T-helper 17 cell (primary cell): ENCODE measurements at regions not wholly inside any gene's neighbourhood (a gene's known extent, or its start where the extent isn't known, plus 50 kb on each side); places are given as distances from the start of the nearest gene placed in this dataset.

Experiments
- ATAC-seq: fragments of 150-1000 bp; cut with Tn5 transposase; 2 replicates; pipeline ENCODE4 v1.10.0; 2021; ENCODE audit warnings: mild to moderate bottlenecking, moderate library complexity
- DNase-seq, 3 donors: peaks; one replicate each; pipeline versions ENCODE4 v3.0.0 to v3.0.0-alpha.2; 2020 to 2021
- H3K9me3 ChIP-seq: one replicate; pipeline ENCODE4 v1.7.0; 2013; ENCODE audit warnings: low read length, mild to moderate bottlenecking; ENCODE audit not compliant: control insufficient read depth, poor library complexity, severe bottlenecking
- H3K27ac Mint-ChIP-seq: one replicate; pipeline ENCODE4 v1.8.0; 2022; ENCODE audit warnings: mild to moderate bottlenecking, moderate library complexity, mixed read lengths
- H3K27me3 Mint-ChIP-seq: one replicate; pipeline ENCODE4 v1.8.0; 2022; ENCODE audit warnings: mixed read lengths
- H3K36me3 Mint-ChIP-seq: one replicate; pipeline ENCODE4 v1.8.0; 2022; ENCODE audit warnings: low read depth, mixed read lengths
- H3K4me1 Mint-ChIP-seq: one replicate; pipeline ENCODE4 v1.8.0; 2022; ENCODE audit warnings: mild to moderate bottlenecking, mixed read lengths
- H3K4me3 Mint-ChIP-seq: one replicate; pipeline ENCODE4 v1.8.0; 2022; ENCODE audit warnings: mild to moderate bottlenecking, moderate library complexity, mixed read lengths

DNA sequence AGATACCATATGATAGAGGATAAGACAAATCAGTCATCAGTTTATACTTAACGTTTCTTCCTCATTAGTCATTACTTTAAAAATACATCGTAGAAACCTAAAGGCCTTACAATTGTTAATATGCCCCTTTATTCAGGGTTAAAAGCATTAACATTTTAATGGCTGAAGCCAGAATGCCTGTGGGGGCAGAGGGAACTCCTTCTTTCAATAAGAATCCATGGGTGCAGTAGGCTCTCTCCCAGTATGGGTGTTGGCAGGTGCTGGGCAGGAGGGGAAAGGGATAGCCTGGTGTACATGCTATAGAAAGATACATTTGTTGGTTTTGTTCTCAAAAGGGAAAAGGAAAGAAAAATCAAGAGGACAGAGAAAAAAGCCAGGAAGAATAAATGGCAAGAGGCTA is 1035.7 kb upstream of the POU3F3 start:
- H3K36me3 Mint-ChIP-seq: no peaks in the 10 kb centered on the region
- no peaks in the 10 kb centered on the region for H3K27me3 Mint-ChIP-seq
- no peaks in the 10 kb centered on the region for H3K9me3 ChIP-seq
- H3K4me3 Mint-ChIP-seq: no peak overlapping the region
- DNase-seq: no peak
- no peaks in the 10 kb centered on the region for H3K4me1 Mint-ChIP-seq
- no peak for ATAC-seq
- no peak overlapping the region for H3K27ac Mint-ChIP-seq

- H3K4me1 Mint-ChIP-seq: no peaks in the 10 kb centered on the region
- DNase-seq (no peak), ATAC-seq (no peak)
- H3K4me3 Mint-ChIP-seq: no peak overlapping the region
- no peaks in the 10 kb centered on the region for H3K36me3 Mint-ChIP-seq
- H3K27me3 Mint-ChIP-seq: no peaks in the 10 kb centered on the region
- H3K27ac Mint-ChIP-seq: no peak overlapping the region
- no peaks in the 10 kb centered on the region for H3K9me3 ChIP-seq
Observed at GRCh38 chr2:103819599-103819998, 1034.3 kb upstream of the POU3F3 start.

DNA sequence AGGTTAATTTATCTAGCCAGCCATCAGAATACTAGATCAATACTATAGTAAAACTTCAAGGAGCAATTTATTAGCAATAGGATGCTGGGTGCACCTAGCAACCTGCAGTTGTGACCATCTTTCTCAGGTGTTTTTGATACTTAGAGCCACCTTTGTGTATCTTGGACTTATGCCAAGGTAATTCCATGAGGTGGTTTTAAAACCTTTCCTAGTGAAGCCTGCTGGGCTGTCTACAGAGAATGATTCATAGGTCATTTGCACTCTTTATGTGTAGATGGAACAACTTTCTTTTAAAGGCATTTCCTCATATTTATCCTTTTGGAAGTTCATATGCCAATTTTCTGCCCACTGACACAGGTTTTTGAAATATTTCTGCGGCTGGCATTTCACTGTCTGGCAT is 1030.1 kb upstream of the POU3F3 start:
- peaks cover 2% of the 10 kb centered on the region for H3K9me3 ChIP-seq
- Mint-ChIP-seq H3K27ac (no peak overlapping the region), H3K36me3 (no peaks in the 10 kb centered on the region), H3K27me3 (no peaks in the 10 kb centered on the region), H3K4me3 (no peak overlapping the region), H3K4me1 (no peaks in the 10 kb centered on the region)
- DNase-seq (no peak), ATAC-seq (no peak)

- no peaks in the 10 kb centered on the region for H3K9me3 ChIP-seq
- ATAC-seq (no peak), DNase-seq (no peak)
- Mint-ChIP-seq H3K4me3 (no peak overlapping the region), H3K27me3 (no peaks in the 10 kb centered on the region), H3K36me3 (no peaks in the 10 kb centered on the region), H3K4me1 (no peaks in the 10 kb centered on the region), H3K27ac (no peak overlapping the region)
Observed at GRCh38 chr2:103847276-103847675, 1006.6 kb upstream of the POU3F3 start.

DNA sequence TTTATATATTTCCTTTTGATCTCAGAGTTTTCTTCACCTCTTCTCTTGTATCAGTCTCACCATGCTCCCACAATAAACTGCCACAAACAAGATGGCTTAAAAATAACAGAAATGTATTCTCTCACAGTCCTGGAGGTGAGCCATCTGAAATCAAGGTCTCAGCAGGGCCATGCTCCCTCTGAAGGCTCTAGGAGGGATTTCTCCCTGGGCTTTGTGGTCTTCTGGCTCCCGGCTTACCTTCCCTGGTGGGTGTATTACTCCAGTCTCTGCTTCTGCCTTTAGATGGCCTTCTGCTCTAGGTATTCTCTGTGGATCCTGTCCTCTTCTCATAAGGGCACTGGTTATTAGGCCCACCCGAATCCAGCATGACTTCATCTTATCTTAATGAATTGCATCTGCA is 994.7 kb upstream of the POU3F3 start:
- Mint-ChIP-seq H3K4me3 (no peak overlapping the region), H3K36me3 (no peaks in the 10 kb centered on the region), H3K27ac (no peak overlapping the region), H3K27me3 (no peaks in the 10 kb centered on the region), H3K4me1 (no peaks in the 10 kb centered on the region)
- DNase-seq (no peak), ATAC-seq (no peak)
- no peaks in the 10 kb centered on the region for H3K9me3 ChIP-seq

- no peaks in the 10 kb centered on the region for H3K27me3 Mint-ChIP-seq
- DNase-seq: no peak
- ATAC-seq: no peak
- no peaks in the 10 kb centered on the region for H3K4me1 Mint-ChIP-seq
- no peak overlapping the region for H3K27ac Mint-ChIP-seq
- H3K9me3 ChIP-seq: no peaks in the 10 kb centered on the region
- H3K36me3 Mint-ChIP-seq: no peaks in the 10 kb centered on the region
- no peak overlapping the region for H3K4me3 Mint-ChIP-seq
Observed at GRCh38 chr2:103860016-103860415, 993.9 kb upstream of the POU3F3 start.

DNA sequence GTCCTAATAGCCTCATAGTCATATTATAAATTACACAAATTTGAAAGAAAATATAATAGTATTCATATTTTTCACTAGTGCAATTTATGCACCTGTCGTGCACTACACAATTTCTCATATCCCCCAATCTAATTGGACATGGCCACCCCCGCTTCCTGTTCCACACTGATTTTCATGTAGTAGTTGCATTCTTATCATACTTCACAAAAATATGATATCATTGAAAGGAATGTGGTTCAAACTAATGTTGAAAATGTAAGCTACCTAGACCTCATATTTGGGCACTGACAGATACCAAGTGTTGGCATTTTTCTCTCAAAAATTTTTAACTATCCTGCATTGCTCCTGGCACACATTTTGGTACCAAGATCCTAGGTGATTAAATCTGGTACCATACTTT is 985.5 kb upstream of the POU3F3 start:
- Mint-ChIP-seq H3K36me3 (no peaks in the 10 kb centered on the region), H3K4me3 (no peak overlapping the region), H3K27ac (no peak overlapping the region), H3K27me3 (no peaks in the 10 kb centered on the region), H3K4me1 (no peaks in the 10 kb centered on the region)
- H3K9me3 ChIP-seq: peaks cover 3% of the 10 kb centered on the region
- ATAC-seq (no peak), DNase-seq (no peak)

DNA sequence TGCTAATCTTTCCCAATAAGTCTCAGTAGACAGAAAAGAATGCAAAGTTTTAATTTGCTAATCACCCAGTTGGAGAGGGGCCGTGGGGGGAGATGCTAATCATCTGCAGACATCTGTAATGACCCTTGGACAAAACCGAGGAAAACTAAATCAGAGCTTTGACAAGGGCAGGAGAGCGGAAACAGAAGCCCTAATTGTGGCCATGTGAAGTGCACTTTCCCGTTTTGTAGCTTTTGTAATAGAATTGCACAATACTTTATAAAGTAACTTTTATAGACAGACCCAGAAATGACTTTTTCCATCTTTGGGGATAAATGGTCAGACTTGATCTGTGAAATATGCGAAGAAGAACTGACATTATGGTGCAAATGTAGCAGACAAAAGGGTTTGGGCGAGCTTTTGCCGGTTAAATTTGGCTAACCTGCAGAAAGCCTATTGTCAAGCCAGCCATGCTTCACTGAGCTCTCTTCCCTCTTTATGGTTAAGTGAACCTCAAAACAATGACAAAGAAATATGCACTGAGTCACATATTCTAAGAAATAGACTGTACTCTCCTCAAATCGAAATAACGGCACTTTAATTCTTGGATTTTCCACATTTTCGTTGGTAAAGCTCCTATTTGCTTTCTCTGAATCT is 980.1 kb upstream of the POU3F3 start:
- ATAC-seq: no peak
- no peak for DNase-seq
- H3K9me3 ChIP-seq: peaks cover 3% of the 10 kb centered on the region
- no peaks in the 10 kb centered on the region for H3K4me1 Mint-ChIP-seq
- no peak overlapping the region for H3K4me3 Mint-ChIP-seq
- H3K27ac Mint-ChIP-seq: no peak overlapping the region
- no peaks in the 10 kb centered on the region for H3K36me3 Mint-ChIP-seq
- no peaks in the 10 kb centered on the region for H3K27me3 Mint-ChIP-seq

DNA sequence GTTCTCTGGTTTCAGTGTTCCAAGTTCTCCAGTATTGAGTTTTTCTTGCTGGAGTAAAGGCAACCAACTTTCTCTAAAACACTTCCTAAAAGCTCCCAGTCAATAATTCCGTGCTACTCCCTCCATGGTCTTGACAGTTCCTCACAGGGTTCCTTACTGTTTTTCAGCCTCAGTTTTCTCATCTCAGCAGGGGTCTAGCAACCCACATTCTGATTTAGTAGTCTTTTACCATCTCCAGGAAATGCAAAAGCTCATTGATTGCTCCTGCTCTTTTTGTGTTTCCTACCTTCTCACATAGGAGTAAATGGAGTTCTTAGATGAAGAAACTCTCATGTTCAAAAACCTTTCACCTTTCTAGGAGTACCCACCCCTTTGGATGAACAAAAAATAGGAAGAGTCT is 978.8 kb upstream of the POU3F3 start:
- no peak for DNase-seq
- Mint-ChIP-seq H3K4me1 (no peaks in the 10 kb centered on the region), H3K27me3 (no peaks in the 10 kb centered on the region), H3K27ac (no peak overlapping the region), H3K4me3 (no peak overlapping the region), H3K36me3 (no peaks in the 10 kb centered on the region)
- peaks cover under 1% of the 10 kb centered on the region for H3K9me3 ChIP-seq
- no peak for ATAC-seq

GRCh38 chr2:103875531-103875930 is 978.4 kb upstream of the POU3F3 start:
- no peaks in the 10 kb centered on the region for H3K9me3 ChIP-seq
- Mint-ChIP-seq H3K36me3 (no peaks in the 10 kb centered on the region), H3K27me3 (no peaks in the 10 kb centered on the region), H3K27ac (no peak overlapping the region), H3K4me1 (no peaks in the 10 kb centered on the region), H3K4me3 (no peak overlapping the region)
- DNase-seq: no peak
- ATAC-seq: no peak

DNA sequence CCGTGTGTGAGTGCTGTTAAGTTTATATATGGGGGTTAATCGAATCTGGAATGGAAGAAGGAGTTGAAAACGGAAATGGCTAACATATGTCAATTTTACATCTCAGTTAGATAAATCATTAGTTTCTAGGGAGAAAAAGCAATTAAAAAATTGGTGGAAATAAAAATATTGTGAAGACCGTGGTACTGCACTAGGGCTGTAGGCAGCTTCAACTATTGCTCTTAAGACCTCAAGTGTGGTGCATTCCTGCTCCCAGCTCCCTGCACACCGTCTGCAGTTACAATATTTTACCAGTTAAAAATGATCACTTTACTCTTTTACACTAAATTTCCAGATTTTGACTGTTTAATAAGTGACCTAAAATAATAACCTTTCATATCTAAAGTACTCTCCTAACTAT is 977.3 kb upstream of the POU3F3 start:
- H3K4me1 Mint-ChIP-seq: no peaks in the 10 kb centered on the region
- DNase-seq (no peak), ATAC-seq (no peak)
- no peaks in the 10 kb centered on the region for H3K27me3 Mint-ChIP-seq
- H3K36me3 Mint-ChIP-seq: no peaks in the 10 kb centered on the region
- no peak overlapping the region for H3K4me3 Mint-ChIP-seq
- H3K9me3 ChIP-seq: no peaks in the 10 kb centered on the region
- H3K27ac Mint-ChIP-seq: no peak overlapping the region

DNA sequence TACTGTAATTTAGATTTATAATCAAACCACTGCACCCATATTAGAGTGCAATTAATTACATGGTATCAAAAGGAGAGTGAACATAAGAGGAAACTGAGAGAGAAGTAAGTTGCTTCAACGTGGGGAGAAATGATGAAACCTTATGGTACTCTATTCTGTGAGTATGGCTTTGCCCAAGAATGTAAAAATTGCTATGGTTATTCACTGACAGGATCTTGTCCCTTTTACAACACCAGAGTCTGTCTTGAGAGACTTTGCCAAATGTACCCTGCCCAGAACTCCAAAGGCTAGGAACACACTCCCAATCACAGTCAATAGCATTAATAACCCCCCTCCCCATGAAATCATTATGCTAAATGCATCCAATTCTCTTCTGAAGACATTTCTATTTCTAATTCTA is 974.8 kb upstream of the POU3F3 start:
- ATAC-seq (no peak), DNase-seq (no peak)
- no peaks in the 10 kb centered on the region for H3K9me3 ChIP-seq
- H3K4me3 Mint-ChIP-seq: no peak overlapping the region
- no peaks in the 10 kb centered on the region for H3K27me3 Mint-ChIP-seq
- no peak overlapping the region for H3K27ac Mint-ChIP-seq
- no peaks in the 10 kb centered on the region for H3K36me3 Mint-ChIP-seq
- no peaks in the 10 kb centered on the region for H3K4me1 Mint-ChIP-seq

DNA sequence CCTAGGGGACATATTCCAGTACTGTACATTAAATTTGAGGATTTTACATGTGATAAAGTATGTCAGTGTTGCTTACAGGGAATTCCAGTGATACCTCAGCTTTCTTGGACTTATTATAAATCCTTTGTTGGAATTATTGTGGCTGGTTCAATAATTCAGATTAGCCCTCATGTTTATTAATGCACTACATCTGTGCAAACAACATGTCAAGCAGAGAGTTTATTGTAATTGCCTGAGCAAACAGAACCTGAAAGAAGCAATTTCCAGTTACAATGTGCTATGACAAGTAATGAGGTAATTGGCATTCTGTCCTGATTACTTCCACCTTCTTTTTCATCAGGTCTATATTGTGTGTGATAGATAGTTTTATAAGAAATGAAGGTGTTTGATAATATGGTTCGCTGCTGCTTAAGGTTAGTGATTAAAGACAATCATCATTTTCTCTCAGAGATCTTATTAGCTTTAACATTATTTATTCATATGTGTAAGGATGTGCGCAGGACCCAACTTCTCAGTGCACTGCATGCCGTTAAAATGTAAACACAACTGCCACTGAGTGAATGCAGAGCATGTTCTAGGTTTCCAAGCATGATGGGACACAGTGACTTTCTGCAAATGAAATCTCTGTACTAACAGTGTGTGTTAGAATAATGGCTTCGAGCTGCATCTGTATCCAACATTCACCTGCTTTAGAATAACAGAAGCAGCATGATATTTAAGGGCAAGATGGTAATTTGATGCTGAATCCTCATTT is 973.7 kb upstream of the POU3F3 start:
- Mint-ChIP-seq H3K4me3 (no peak overlapping the region), H3K27me3 (no peaks in the 10 kb centered on the region), H3K4me1 (no peaks in the 10 kb centered on the region), H3K36me3 (no peaks in the 10 kb centered on the region), H3K27ac (no peak overlapping the region)
- H3K9me3 ChIP-seq: no peaks in the 10 kb centered on the region
- no peak for ATAC-seq
- DNase-seq: no peak

DNA sequence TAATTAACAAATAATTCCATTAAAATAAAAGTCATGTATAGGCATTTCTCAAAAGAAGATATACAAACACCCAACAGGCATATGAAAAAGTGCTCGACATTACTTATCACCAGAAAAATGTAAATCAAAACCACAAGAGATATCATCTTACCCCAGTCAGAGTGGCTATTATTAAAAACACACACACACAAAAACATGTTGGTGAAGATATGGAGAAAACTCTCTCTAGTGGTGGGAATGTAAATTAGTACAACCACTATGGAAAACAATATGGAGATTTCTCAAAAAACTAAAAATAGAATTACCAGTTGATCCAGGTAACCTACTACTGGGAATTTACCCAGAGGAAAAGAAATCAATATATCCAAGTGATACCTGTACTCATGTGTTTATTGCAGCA is 966.3 kb upstream of the POU3F3 start:
- no peaks in the 10 kb centered on the region for H3K9me3 ChIP-seq
- DNase-seq (no peak), ATAC-seq (no peak)
- H3K36me3 Mint-ChIP-seq: no peaks in the 10 kb centered on the region
- H3K27ac Mint-ChIP-seq: no peak overlapping the region
- H3K4me3 Mint-ChIP-seq: no peak overlapping the region
- no peaks in the 10 kb centered on the region for H3K4me1 Mint-ChIP-seq
- no peaks in the 10 kb centered on the region for H3K27me3 Mint-ChIP-seq
